Kidney epithelial cell (primary cell): ENCODE measurements at regions not wholly inside any gene's neighbourhood (a gene's known extent, or its start where the extent isn't known, plus 50 kb on each side); places are given as distances from the start of the nearest gene placed in this dataset.

Experiments
- DNase-seq: peaks from one replicate; pipeline ENCODE4 v3.0.0-alpha.2; 2010; ENCODE audit warnings: low read depth
- H3K27me3 ChIP-seq: 2 replicates; pipeline ENCODE4 v1.6.0; 2011; ENCODE audit warnings: low read length; ENCODE audit not compliant: control insufficient read depth, insufficient read depth
- H3K36me3 ChIP-seq: 2 replicates; pipeline ENCODE4 v1.5.1; 2011; ENCODE audit warnings: low read length; ENCODE audit not compliant: control insufficient read depth, insufficient read depth
- H3K4me3 ChIP-seq: 2 replicates; pipeline ENCODE4 v1.5.1; 2011; ENCODE audit warnings: low read depth, mild to moderate bottlenecking, control low read depth, low read length
- TF ChIP-seq, protein P1 (sequence below): IDR thresholded peaks from 2 replicates; pipeline ENCODE4 v1.5.1; 2011; ENCODE audit warnings: mild to moderate bottlenecking, moderate library complexity, low read length, control low read depth, inconsistent platforms; ENCODE audit not compliant: insufficient read depth, poor library complexity, severe bottlenecking

DNA sequence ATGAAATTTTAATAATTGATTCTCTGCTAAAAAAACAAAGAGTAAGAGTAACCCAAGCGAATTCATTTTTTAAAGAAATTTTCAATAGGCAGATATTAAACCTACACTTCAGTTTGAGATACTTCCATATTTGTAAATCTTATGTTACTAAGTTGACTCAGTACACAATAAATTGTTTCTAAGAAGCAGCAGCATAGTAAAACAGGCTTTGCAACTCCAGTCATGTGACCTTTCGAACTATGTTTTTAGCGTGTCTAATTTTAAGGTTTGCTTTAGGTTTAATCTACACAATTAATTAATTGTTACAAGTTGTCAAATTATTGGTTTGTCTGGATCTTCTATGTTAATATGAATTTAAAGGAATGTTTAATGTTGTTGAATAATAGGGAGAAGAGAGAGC, 708.9 kb upstream of the CITED2 start:
- TF ChIP-seq, protein P1, sequence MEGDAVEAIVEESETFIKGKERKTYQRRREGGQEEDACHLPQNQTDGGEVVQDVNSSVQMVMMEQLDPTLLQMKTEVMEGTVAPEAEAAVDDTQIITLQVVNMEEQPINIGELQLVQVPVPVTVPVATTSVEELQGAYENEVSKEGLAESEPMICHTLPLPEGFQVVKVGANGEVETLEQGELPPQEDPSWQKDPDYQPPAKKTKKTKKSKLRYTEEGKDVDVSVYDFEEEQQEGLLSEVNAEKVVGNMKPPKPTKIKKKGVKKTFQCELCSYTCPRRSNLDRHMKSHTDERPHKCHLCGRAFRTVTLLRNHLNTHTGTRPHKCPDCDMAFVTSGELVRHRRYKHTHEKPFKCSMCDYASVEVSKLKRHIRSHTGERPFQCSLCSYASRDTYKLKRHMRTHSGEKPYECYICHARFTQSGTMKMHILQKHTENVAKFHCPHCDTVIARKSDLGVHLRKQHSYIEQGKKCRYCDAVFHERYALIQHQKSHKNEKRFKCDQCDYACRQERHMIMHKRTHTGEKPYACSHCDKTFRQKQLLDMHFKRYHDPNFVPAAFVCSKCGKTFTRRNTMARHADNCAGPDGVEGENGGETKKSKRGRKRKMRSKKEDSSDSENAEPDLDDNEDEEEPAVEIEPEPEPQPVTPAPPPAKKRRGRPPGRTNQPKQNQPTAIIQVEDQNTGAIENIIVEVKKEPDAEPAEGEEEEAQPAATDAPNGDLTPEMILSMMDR, result no peak
- Histone ChIP-seq H3K36me3 (no peaks in the 10 kb centered on the region), H3K4me3 (no peak overlapping the region), H3K27me3 (no peaks in the 10 kb centered on the region)
- no peak for DNase-seq

DNA sequence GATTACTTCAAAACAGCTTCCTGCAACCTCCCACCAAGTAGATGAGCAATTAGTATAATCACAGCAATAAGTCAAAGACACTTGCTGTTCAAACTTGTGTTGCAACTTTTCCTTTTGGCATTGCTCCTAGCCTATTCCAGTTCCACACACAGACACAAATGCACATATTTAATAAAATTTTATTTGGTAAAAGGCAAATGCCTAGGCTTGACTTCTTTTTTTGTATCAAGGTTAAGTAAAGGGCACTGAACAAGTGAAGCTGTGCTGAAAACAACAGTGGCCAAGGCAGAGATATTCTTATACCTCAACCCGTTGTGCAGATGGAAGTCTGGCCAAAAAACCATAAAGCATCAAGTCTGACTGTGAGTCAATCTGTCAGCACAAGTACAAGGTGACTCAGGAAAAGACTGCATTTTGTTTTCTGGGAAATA, 708.4 kb upstream of the CITED2 start:
- TF ChIP-seq, protein P1, result no peak
- Histone ChIP-seq H3K27me3 (no peaks in the 10 kb centered on the region), H3K4me3 (no peak overlapping the region), H3K36me3 (no peaks in the 10 kb centered on the region)
- no peak for DNase-seq

DNA sequence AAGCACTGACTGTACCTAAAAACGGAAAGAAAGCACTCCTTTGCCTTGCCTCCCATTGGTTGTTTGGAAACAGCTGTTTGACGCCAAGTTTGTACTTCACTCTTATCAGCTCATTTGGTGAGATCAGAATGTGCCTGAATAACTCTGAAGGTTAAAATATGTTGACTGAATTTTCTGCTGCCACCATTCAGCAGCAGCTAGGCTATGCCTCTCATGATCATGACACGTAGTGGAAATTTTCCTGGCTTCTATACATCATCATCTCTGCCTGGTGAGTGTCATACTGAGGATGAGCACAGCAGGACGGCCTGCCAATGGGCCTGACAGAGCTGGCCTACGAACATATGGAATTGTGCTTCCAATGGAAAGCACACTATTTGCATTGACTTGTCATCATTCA, 704.9 kb upstream of the CITED2 start:
- TF ChIP-seq, protein P1, result no peak
- Histone ChIP-seq H3K36me3 (no peaks in the 10 kb centered on the region), H3K4me3 (no peak overlapping the region), H3K27me3 (no peaks in the 10 kb centered on the region)
- DNase-seq, result no peak

DNA sequence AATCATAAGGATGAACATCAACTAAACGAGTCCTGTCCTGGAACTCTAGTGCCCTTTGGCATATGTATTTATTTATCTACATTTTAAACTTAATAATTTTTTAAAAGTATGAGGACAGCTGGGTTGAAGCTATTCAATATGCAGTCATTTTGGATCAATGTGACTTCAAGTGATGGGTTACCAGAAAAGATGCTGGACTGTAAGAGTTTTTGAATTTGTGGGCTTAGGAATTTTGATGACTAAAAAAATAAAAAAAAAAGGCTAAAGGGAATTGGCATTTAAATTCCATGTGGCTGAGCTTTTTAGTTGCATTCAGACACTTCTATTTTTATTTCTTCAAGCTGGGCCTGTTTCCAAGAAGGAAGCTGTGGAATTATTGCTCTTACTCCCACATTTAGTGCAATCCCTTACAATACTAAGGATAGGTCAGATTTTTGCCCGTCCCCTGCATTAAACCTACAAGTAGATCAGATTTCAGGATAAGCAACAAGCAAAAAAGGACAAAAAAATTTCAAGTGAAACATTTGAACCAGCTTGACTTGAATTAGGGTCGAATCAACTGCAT, 704.2 kb upstream of the CITED2 start:
- TF ChIP-seq, protein P1, result no peak
- Histone ChIP-seq H3K36me3 (no peaks in the 10 kb centered on the region), H3K27me3 (no peaks in the 10 kb centered on the region), H3K4me3 (no peak overlapping the region)
- DNase-seq, result peak; percentile 28

DNA sequence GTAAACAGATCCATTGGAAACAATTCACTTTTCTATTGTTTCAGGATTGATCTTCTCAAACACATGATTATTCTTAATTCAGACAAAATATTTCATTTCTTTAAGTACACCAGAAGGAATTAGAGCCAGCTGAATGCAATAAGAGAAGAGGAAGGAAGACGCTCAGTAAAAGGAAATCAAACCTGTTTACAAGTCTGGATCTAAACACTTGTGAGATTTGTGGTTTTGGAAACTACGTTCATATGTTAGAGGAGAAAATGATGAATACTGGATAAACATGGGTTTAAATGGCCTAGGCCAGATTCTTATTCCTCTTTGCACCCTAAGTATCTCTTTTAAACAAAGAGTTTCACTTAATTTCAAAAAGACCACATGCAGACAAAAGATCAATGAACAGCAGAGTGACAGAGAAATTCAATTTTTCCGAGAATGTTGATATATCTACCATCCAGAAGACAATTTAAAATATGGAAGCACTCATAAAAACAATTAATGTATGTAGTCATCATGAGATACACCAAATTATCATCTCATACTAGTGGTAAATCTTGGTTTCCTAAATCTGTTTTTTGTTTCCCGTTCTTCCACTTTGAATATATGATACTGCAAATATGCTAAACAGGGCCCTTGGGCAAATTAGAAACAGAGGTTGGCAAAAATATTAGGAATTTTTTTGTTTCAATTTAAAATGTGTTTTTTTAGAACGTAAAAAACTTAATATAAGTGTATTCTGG, 703.5 kb upstream of the CITED2 start:
- H3K4me3 ChIP-seq, result no peak overlapping the region
- no peak for DNase-seq
- TF ChIP-seq, protein P1, result no peak

DNA sequence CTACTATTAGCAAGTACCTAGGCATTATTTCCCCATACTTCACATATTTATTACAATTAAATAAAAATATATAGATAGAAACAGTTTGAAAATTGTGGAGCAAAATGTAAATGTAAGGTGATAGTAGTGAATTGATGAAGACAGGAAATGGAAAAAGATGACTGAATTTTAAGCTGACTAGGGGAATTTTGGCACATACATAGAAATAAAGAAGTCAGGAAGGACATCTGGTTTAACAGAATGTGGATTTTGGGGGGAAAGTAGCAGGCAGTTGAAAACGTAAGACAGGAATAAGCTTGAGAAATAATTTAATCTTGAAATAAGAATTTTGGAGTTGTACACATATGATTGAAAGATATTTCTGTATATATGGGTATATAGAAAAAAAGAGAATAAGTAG, 701.7 kb upstream of the CITED2 start:
- no peaks in the 10 kb centered on the region for H3K27me3 ChIP-seq

More for the DNA sequence above, 703.5 kb upstream of the CITED2 start:
- H3K27me3 ChIP-seq, result no peaks in the 10 kb centered on the region
- H3K36me3 ChIP-seq, result no peaks in the 10 kb centered on the region

More for the DNA sequence above, 701.7 kb upstream of the CITED2 start:
- TF ChIP-seq, protein P1, result no peak
- H3K4me3 ChIP-seq, result no peak overlapping the region
- no peak for DNase-seq
- no peaks in the 10 kb centered on the region for H3K36me3 ChIP-seq
